ENCODE measurements at regions not wholly inside any gene's neighbourhood (a gene's known extent, or its start where the extent isn't known, plus 50 kb on each side); places are given as distances from the start of the nearest gene placed in this dataset.

GRCh38 chr21:16013570-16013969 lies 283.8 kb downstream of the USP25 start:
- no peak for DNase-seq

DNA sequence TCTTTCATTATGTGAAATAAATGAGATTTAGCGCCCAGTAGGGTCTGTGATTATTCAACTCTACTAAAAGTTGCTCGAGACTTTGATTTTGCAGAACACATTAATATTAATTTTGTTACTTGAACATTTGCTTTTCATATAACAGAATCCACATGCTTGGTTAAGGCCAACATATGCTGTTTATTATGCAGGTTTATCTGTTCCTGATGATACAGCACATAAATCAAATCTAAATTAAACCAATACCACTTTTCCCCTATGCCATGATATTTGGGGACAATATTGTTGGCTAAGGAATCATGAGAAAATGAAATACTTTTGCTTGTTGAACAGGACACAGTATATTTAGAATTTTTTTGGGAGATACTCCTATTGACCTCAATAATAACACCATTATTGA lies 291.1 kb downstream of the USP25 start:
- DNase-seq, result no peak

GRCh38 chr21:16022116-16022515 lies 292.3 kb downstream of the USP25 start:
- no peak for DNase-seq

DNA sequence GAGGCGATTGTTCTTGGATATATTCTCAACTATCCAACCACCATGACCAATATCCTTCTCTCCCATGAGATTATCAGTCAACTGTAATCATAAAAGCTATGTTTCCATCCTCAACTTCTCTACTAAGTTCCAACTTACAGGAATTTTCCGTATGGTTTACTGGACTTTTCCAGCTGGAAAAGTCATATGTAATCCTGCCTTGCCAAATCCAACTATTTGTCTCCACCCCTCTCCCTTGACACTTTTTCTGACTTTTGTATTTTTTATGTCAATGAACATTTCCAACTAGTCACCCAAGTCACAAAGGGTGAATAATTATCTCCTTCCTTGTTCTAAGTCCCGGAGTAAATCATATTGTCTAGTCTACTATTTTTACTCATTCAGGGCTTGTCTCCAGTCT lies 293.1 kb downstream of the USP25 start:
- DNase-seq, result no peak

GRCh38 chr21:16028142-16028541 lies 298.4 kb downstream of the USP25 start:
- DNase-seq, result no peak

- no peak for DNase-seq
Observed at GRCh38 chr21:16028941-16029464, 299.2 kb downstream of the USP25 start.

DNA sequence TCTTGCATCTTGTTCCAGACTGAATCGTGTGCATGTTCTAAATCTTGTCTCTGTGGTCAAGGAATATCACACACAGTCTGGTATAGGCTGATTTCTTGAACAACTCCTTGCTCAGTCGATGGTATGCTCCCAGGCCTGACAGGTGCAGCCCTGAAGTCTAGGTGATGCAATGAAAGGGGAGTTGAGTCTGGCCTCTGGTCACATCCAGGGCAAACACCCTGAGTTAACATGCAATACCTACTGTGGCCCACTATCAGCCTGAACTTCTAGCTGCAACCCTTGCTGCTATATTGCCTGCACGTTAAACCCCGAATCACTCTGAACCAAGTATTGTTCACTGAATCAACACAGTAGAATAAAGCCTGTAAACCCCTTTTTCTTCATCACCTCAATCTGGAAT lies 303.4 kb downstream of the USP25 start:
- DNase-seq, result no peak

- no peak for DNase-seq
Observed at GRCh38 chr21:16034446-16035190, 304.8 kb downstream of the USP25 start.

DNA sequence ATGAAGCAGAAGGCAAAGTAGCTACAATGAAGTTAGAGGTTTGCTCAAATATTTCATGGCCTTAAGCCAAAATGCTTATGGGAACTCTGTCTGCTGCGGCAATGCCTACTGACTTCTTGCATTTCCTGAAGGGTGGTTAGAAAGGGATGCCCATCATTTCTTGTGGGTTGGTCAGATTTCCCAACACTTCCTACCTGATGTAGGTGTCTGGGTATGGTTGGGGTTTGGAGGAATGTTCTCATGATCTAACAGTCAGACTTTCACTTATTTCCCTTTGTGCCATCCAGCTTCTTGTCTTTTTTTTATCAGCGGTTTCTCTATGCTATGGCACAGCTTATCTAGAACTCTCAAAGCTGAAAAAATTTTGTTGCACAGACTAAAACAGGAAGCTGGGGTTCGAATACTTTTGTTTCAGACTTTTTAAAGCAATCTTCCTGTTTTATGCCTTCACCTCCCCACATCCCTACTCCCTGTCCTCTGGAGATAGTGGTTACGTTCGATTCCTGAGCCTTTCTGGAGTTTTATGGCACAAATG lies 307.7 kb downstream of the USP25 start:
- no peak for DNase-seq

DNA sequence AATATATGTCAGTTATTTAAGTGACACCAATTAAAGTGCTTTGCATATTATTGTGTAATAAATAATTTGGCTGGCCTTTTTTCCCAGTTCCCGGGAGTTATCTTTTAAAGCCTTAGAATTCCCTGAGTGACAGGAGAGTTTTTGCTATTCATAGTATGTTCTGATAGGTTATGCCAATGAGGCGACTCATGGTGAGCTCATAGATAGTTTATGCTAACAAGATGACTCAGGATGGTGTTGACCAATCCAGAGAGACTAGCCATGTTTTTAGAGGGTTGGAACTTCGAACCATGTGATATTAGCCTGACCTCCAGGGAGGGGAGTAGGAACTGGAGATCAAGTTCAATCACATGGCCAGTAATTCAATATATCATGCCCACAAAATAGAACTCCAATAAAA lies 310.8 kb downstream of the USP25 start:
- no peak for DNase-seq

GRCh38 chr21:16044676-16045075 lies 314.9 kb downstream of the USP25 start:
- no peak for DNase-seq

DNA sequence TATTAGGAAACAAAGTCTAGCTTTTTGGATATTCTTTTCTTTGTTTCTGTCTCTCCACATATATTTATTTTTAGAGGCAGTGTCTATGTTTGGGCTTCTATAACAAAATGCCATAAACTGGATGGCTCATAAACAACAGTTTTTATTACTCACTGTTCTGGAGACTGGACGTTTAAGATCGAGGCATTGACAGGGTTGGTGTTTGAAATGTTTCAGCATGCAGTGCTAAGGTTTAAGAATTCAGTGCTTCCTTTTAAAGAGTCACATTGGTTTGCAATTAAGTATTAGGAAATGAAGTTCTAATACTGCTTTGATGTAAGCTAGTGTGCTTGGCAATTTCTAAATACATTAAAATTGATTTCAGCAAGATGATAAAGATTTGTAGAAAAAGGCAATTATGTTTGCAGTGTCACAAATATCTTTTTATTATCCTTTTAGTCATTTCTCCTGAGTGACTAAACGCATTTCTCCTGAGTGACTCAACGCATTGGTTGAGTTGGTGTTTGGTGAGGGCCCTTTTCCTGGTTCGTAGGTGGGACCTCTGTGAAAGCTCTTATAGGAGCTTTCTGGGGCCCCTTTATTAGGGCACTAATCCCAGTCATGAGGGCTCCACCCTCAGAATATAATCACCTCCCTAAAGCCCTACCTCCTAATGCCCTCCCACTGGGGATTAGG lies 317.0 kb downstream of the USP25 start:
- no peak for DNase-seq

DNA sequence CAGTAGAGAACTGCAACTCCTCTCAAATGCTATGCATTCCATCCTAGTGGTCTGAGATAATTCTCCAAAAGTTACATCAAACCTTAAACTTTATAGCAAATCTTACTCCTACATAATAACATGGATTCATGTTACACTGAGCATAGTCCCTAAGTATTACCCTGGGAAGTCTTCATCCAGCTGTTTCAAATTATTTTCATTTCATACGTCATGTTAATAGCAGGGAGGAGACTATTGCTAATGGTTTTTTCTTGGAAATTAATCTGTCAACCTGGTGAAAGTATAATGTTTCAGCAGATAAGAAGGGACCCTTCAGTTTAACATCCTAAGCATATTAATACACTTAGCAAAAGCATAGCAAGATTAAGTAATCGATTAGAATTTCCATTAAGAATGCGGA lies 318.1 kb downstream of the USP25 start:
- no peak for DNase-seq

GRCh38 chr21:16055014-16055413 lies 325.2 kb downstream of the USP25 start:
- DNase-seq, result no peak

DNA sequence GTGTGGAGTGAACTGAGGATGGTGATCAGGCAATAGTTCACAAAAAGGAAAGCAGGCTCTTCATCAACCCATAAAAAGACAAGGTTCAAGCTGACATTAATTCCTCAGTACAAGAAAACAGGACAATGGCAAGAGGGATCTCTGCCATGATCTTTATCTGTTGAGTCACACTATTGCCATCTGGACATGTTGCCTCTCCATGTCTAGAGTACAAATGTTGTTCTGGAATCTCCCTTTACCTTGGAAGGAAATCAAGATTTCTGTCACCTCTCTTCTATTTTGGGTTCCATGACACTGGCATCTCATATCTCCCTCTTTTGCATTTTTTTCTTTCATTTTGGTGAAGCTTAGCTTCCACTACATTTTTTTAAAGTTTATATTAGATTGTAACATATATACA lies 329.1 kb downstream of the USP25 start:
- DNase-seq, result no peak

DNA sequence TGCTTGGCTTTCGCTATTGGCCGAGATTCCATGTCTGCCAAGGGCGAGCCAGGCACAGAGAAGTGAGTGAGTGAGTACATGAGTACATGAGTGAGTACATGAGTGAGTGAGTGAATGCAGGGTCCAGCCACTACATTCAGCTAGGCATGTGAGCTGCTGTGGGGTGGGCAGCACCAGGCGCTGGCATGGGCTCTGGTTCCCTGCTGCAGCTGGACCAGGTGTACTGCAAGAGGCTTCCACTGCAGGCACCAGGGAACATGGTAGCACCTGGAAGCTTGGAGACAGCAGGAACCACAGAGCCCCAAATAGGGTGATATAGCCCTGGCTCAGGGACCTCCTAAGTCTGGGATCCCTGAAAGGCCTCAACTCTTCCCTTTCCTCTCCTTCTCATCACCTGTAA lies 330.2 kb downstream of the USP25 start:
- no peak for DNase-seq

DNA sequence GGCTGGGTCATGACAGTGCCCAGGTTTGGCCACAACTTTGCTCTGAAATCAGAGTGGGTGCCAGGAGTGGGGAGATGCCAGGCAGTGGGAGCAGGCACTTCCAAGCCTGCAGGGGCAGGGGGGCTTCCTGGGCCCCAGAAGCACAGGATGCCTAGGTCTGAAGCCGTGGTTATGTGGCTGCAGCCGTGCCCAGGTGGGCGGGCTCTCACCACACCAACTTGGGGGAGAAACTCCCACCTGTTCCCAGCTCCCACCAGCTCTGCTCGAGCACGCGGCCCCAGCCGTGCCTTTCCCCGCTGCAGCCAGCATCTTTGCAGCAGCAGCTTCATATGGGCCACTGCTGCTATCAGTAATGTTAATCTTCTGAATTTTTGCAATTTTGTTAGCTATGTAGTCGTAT lies 331.4 kb downstream of the USP25 start:
- no peak for DNase-seq

- peak in 1 of 51 donors; percentile 63 for DNase-seq
Observed at GRCh38 chr21:16069178-16070112, 339.7 kb downstream of the USP25 start.

DNA sequence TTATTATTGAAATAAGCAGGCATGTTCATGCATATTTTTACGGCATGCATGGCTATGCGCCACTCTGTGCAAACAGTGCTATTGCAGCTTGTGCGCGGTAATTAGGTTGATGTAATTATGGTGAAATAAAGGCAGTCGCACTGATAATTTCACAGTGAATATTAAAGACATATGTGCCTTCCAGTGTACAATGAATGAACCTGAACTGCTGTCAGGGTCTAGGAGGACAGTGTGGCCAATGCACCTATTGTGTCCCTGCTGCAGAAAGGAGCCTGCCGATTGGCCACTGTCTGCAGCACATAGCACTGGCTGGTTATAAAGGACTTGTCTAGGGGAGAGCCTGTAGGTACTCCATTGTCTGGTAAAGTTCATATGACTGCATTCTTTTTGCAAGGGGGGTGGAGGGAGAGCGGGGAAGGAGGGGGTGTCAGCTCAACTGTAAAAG lies 340.4 kb downstream of the USP25 start:
- DNase-seq, result peak in 35 of 51 donors; percentile 3 to 85 (median 30)

GRCh38 chr21:16071092-16071491 lies 341.3 kb downstream of the USP25 start:
- peak in 48 of 51 donors; percentile 12 to 92 (median 70) for DNase-seq

GRCh38 chr21:16071761-16072160 lies 342.0 kb downstream of the USP25 start:
- peak in 1 of 51 donors; percentile 87 for DNase-seq
